ENCODE measurements at regions not wholly inside any gene's neighbourhood (a gene's known extent, or its start where the extent isn't known, plus 50 kb on each side); places are given as distances from the start of the nearest gene placed in this dataset.

- DNase-seq (ENCODE audit: low read depth in 2 of 2): no peak
Measured at GRCh38 chr10:10552948-10553347, 464.7 kb upstream of the CELF2 start.

- no peak for DNase-seq (ENCODE audit: low read depth in 2 of 2)
Measured at GRCh38 chr10:10564081-10564794, 453.4 kb upstream of the CELF2 start.

- DNase-seq (ENCODE audit: low read depth in 2 of 2): no peak
Measured at GRCh38 chr10:10576937-10577336, 440.7 kb upstream of the CELF2 start.

GRCh38 chr10:10579709-10580108, 438.0 kb upstream of the CELF2 start:
- DNase-seq (ENCODE audit: low read depth in 2 of 2): no peak

- no peak for DNase-seq (ENCODE audit: low read depth in 2 of 2)
Measured at GRCh38 chr10:10584161-10584560, 433.5 kb upstream of the CELF2 start.

- no peak for DNase-seq (ENCODE audit: low read depth in 2 of 2)
Measured at GRCh38 chr10:10587744-10588393, 429.8 kb upstream of the CELF2 start.

- DNase-seq (ENCODE audit: low read depth in 2 of 2): peak in 1 of 2 donors; percentile 5
Measured at GRCh38 chr10:10589540-10590303, 427.9 kb upstream of the CELF2 start.

GRCh38 chr10:10591715-10592341, 425.8 kb upstream of the CELF2 start:
- no peak for DNase-seq (ENCODE audit: low read depth in 2 of 2)

- no peak for DNase-seq (ENCODE audit: low read depth in 2 of 2)
Measured at GRCh38 chr10:10596256-10596655, 421.4 kb upstream of the CELF2 start.

- no peak for DNase-seq (ENCODE audit: low read depth in 2 of 2)
Measured at GRCh38 chr10:10598297-10598696, 419.4 kb upstream of the CELF2 start.

- DNase-seq (ENCODE audit: low read depth in 2 of 2): no peak
Measured at GRCh38 chr10:10600004-10600403, 417.7 kb upstream of the CELF2 start.

- DNase-seq (ENCODE audit: low read depth in 2 of 2): no peak
Measured at GRCh38 chr10:10605551-10606081, 412.1 kb upstream of the CELF2 start.

- DNase-seq (ENCODE audit: low read depth in 2 of 2): no peak
Measured at GRCh38 chr10:10609379-10609955, 408.2 kb upstream of the CELF2 start.

GRCh38 chr10:10610171-10610570, 407.5 kb upstream of the CELF2 start:
- no peak for DNase-seq (ENCODE audit: low read depth in 2 of 2)

GRCh38 chr10:10612151-10612550, 405.5 kb upstream of the CELF2 start:
- DNase-seq (ENCODE audit: low read depth in 2 of 2): no peak

- DNase-seq (ENCODE audit: low read depth in 2 of 2): no peak
Measured at GRCh38 chr10:10613656-10614244, 403.9 kb upstream of the CELF2 start.

GRCh38 chr10:10617686-10618085, 400.0 kb upstream of the CELF2 start:
- DNase-seq (ENCODE audit: low read depth in 2 of 2): no peak

GRCh38 chr10:10618139-10618538, 399.5 kb upstream of the CELF2 start:
- no peak for DNase-seq (ENCODE audit: low read depth in 2 of 2)

GRCh38 chr10:10623958-10624566, 393.6 kb upstream of the CELF2 start:
- no peak for DNase-seq (ENCODE audit: low read depth in 2 of 2)

GRCh38 chr10:10624567-10624962, 393.1 kb upstream of the CELF2 start:
- DNase-seq (ENCODE audit: low read depth in 2 of 2): no peak

- DNase-seq (ENCODE audit: low read depth in 2 of 2): no peak
Measured at GRCh38 chr10:10625491-10625890, 392.2 kb upstream of the CELF2 start.
